TTC549 (cell line): ENCODE measurements at regions not wholly inside any gene's neighbourhood (a gene's known extent, or its start where the extent isn't known, plus 50 kb on each side); places are given as distances from the start of the nearest gene placed in this dataset.
A peak's percentile ranks its signal among the peaks of the same experiment; 100 is the strongest.
"Not testable (repeated sequence)": the region's sequence is repeated elsewhere in the genome, so short reads cannot be mapped to it uniquely, and the experiment has no call there.

Experiments used
- FAIRE-seq: peaks from 2 replicates; lab custom pipeline; 2012; peaks lifted over from hg19 to GRCh38; lab: Jason Lieb, UNC

GRCh38 chr14:101616202-101616601 is 54.9 kb downstream of the DIO3 start:
- FAIRE-seq: no peak

GRCh38 chr14:101619484-101619883 is 58.2 kb downstream of the DIO3 start:
- no peak for FAIRE-seq

GRCh38 chr14:101620031-101620788 is 58.9 kb downstream of the DIO3 start:
- no peak for FAIRE-seq

GRCh38 chr14:101620821-101621785 is 59.8 kb downstream of the DIO3 start:
- no peak for FAIRE-seq

- no peak for FAIRE-seq
Observed at GRCh38 chr14:101622251-101623076, 61.2 kb downstream of the DIO3 start.

GRCh38 chr14:101623077-101623372 is 61.7 kb downstream of the DIO3 start:
- no peak for FAIRE-seq

GRCh38 chr14:101623685-101624444 is 62.6 kb downstream of the DIO3 start:
- FAIRE-seq: no peak

- FAIRE-seq: no peak
Observed at GRCh38 chr14:101624536-101624935, 63.2 kb downstream of the DIO3 start.

- FAIRE-seq: no peak
Observed at GRCh38 chr14:101625336-101626097, 64.2 kb downstream of the DIO3 start.

- no peak for FAIRE-seq
Observed at GRCh38 chr14:101626331-101626730, 65.0 kb downstream of the DIO3 start.

GRCh38 chr14:101627915-101628262 is 66.6 kb downstream of the DIO3 start:
- FAIRE-seq: no peak

- FAIRE-seq: peak; percentile 13
Observed at GRCh38 chr14:101628471-101628966, 67.2 kb downstream of the DIO3 start.

GRCh38 chr14:101628975-101629374 is 67.7 kb downstream of the DIO3 start:
- FAIRE-seq: no peak

- no peak for FAIRE-seq
Observed at GRCh38 chr14:101630056-101630965, 69.0 kb downstream of the DIO3 start.

GRCh38 chr14:101631199-101631598 is 69.9 kb downstream of the DIO3 start:
- FAIRE-seq: no peak

- not testable (repeated sequence) for FAIRE-seq
Observed at GRCh38 chr14:101631970-101632369, 70.7 kb downstream of the DIO3 start.

GRCh38 chr14:101632520-101632919 is 71.2 kb downstream of the DIO3 start:
- FAIRE-seq: no peak

- no peak for FAIRE-seq
Observed at GRCh38 chr14:101633276-101633675, 72.0 kb downstream of the DIO3 start.

GRCh38 chr14:101634202-101634849 is 73.0 kb downstream of the DIO3 start:
- no peak for FAIRE-seq
